Dendritic cell treated with granulocyte-macrophage colony-stimulating factor and Interleukin-4, amounts not matched to agents 40 ng/mL and 50 ng/mL, for 4 days (primary cell): ENCODE measurements at regions not wholly inside any gene's neighbourhood (a gene's known extent, or its start where the extent isn't known, plus 50 kb on each side); places are given as distances from the start of the nearest gene placed in this dataset.

Experiments used
- H3K27ac Mint-ChIP-seq: one replicate; pipeline ENCODE4 v1.8.0; 2022; ENCODE audit warnings: mild to moderate bottlenecking, mixed read lengths
- H3K27me3 Mint-ChIP-seq: one replicate; pipeline ENCODE4 v1.8.0; 2022; ENCODE audit warnings: mild to moderate bottlenecking, mixed read lengths
- H3K36me3 Mint-ChIP-seq: one replicate; pipeline ENCODE4 v1.8.0; 2022; ENCODE audit warnings: low read depth, mixed read lengths
- H3K4me1 Mint-ChIP-seq: one replicate; pipeline ENCODE4 v1.8.0; 2022; ENCODE audit warnings: low read depth, mixed read lengths
- H3K4me3 Mint-ChIP-seq: one replicate; pipeline ENCODE4 v1.8.0; 2022; ENCODE audit warnings: mild to moderate bottlenecking, moderate library complexity, mixed read lengths
- H3K9me3 Mint-ChIP-seq: one replicate; pipeline ENCODE4 v1.8.0; 2022; ENCODE audit warnings: mixed read lengths
- intact Hi-C: fragments of 100-400 bp; cut with micrococcal nuclease; formaldehyde crosslinking; loops from one replicate; pipeline ENCODE4 v1.15.0; 2022

DNA sequence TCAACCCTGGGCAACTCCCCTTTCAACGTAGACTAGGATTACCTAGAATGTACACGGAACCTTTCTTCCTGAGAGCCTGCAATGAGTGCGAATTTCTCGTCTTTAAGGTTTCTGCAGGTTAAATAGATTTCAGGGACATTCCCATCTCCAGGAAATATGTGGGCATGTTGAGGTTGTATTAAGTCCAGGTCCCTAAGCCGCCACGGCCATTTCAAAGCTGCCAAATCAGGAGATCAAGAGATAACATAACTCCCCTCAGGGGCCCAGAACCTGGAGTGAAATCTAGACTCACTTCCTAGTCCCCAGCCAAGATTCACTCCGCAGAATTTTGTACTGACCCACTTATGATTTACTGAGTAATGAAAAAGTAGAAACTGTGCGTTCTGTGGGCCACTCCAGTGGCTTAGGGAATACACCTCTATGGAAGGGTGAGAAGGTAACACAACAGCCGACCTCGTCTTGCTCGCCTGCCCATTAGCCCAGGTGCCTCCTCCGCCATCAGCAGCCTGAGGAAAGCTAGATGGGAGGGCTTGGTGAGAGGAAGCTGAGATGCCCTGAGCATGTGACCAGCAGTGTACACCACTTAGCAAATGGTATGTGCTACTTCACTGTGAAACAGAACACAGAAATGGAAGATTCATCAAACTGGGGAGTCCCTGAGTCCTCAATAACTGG is 98.5 kb upstream of the SOX1 start:
- no peak overlapping the region for H3K27ac Mint-ChIP-seq
- no peak overlapping the region for H3K4me3 Mint-ChIP-seq
- intact Hi-C loops: no loop called here
- peaks cover 6% of the 10 kb centered on the region for H3K27me3 Mint-ChIP-seq
- no peaks in the 10 kb centered on the region for H3K9me3 Mint-ChIP-seq
- no peaks in the 10 kb centered on the region for H3K36me3 Mint-ChIP-seq
- H3K4me1 Mint-ChIP-seq: no peaks in the 10 kb centered on the region

GRCh38 chr13:111969551-111970135 is 97.3 kb upstream of the SOX1 start:
- Mint-ChIP-seq H3K9me3 (peaks cover 9% of the 10 kb centered on the region), H3K27me3 (peaks cover 6% of the 10 kb centered on the region), H3K4me3 (no peak overlapping the region), H3K4me1 (no peaks in the 10 kb centered on the region), H3K36me3 (no peaks in the 10 kb centered on the region), H3K27ac (no peak overlapping the region)
- intact Hi-C loops: no loop called here

DNA sequence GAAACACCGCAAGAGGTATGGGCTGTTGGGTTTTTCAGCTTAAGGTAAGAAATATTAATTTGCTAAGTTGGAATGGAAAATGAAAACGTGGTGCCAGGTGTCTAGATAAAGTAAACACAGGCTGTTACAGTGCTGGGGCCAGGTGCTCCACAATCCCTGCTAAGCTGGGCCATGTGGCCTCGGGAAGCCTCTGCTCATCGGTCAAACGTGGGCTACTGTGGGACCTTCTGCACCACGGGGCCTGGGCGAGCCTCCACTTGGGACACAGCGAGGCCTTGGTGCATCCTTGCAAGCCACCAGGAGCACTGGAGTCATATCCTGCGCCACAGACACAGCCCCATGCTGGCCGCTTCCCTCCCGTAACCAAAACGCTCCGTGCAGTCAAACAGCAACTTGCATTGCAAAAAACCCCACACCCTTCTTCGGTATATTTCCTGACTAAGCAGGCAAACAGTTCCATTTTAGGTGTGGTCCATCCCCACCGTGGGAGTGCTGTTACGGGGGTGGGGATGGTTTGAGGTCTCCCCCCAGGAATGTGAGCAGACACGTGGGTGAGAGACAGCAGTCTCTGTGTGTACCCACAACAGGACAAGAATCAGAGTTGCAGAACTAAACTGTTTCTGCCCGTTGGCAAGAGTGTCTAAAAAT is 96.3 kb upstream of the SOX1 start:
- Mint-ChIP-seq H3K4me3 (no peak overlapping the region), H3K27me3 (peaks cover 6% of the 10 kb centered on the region), H3K9me3 (peaks cover 19% of the 10 kb centered on the region), H3K4me1 (no peaks in the 10 kb centered on the region), H3K27ac (no peak overlapping the region), H3K36me3 (no peaks in the 10 kb centered on the region)
- intact Hi-C loops: no loop called here

- intact Hi-C loops: no loop called here
- Mint-ChIP-seq H3K9me3 (peaks cover 23% of the 10 kb centered on the region), H3K27ac (no peak overlapping the region), H3K36me3 (no peaks in the 10 kb centered on the region), H3K4me1 (no peaks in the 10 kb centered on the region), H3K4me3 (no peak overlapping the region), H3K27me3 (peaks cover 6% of the 10 kb centered on the region)
Observed at GRCh38 chr13:111971891-111972780, 94.8 kb upstream of the SOX1 start.

DNA sequence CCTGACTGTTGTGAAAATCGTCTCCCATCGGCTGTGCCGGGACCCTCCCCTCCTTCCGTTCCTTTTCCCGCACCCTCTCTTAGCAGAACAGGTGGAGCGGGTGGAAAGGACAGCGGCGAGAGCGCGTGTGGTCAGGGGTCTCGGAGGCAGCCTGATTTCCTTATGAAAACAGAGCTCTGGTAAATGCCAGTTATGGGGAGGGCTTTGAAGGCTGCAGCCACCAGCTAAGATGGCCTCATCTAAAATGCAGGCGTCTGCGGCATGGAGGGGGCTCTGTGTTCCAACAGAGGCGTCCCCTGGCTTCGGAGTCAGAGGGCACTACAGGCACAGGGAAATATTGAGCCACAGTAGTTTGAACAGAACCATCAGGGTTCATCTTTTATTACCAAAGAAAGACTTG is 93.8 kb upstream of the SOX1 start:
- Mint-ChIP-seq H3K4me3 (no peak overlapping the region), H3K27ac (no peak overlapping the region), H3K27me3 (peaks cover 6% of the 10 kb centered on the region), H3K4me1 (no peaks in the 10 kb centered on the region), H3K9me3 (peaks cover 23% of the 10 kb centered on the region), H3K36me3 (no peaks in the 10 kb centered on the region)
- intact Hi-C loops: no loop called here

DNA sequence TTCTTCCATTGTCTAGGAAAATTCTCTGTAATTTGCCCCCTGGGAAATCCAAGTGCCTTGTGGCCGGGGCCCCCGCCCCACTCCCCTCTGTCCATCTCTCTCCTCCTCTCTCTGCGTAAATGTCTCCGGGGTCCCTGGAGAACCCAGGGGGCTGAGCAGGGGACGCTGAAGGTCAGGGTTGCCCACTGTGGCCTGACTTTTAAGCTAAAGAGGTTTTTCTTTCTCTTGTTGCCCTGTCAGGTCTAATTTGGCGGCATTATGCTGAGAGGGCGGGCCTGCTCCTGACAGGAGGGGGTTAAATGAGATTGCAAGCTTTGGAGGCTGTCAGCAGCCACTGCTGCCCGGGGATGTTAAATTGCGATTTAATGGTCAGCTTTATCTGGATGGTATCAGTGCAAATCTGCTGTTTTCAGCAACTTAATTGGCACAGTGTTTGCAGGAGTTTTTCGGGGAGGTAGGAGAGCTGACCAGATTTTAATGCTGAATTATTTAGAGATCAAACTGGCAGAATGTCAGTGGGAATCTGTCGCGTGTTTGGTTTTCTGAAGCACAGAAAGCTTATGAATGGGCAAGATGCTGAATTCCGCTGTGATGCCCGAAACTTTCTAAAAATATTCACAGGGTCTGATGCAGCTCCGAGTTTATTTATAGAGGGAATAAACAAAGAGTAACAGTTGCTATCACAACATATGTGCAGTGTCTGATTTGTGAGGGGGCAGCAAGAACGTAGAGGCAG is 93.2 kb upstream of the SOX1 start:
- intact Hi-C loops: no loop called here
- no peak overlapping the region for H3K4me3 Mint-ChIP-seq
- no peak overlapping the region for H3K27ac Mint-ChIP-seq

DNA sequence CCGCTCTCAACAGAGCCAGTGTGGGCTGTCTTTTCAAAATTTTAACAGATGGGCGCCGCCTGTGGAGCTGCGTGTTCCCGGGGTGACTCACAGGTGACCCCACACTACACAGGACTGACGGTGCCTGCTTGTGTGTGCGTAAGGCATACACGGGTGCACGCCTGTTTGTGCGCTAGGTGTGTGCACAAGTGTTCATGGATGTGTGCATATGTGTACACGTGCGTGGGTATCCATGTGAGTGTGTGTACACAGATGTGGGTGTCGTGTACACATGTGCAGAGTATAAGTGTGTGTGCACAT is 92.7 kb upstream of the SOX1 start:
- Mint-ChIP-seq H3K27me3 (peaks cover 6% of the 10 kb centered on the region), H3K36me3 (no peaks in the 10 kb centered on the region), H3K4me3 (no peak overlapping the region), H3K4me1 (no peaks in the 10 kb centered on the region), H3K27ac (no peak overlapping the region), H3K9me3 (peaks cover 23% of the 10 kb centered on the region)
- intact Hi-C loops: no loop called here

More for the DNA sequence above, 93.2 kb upstream of the SOX1 start:
- Mint-ChIP-seq H3K4me1 (no peaks in the 10 kb centered on the region), H3K27me3 (peaks cover 6% of the 10 kb centered on the region), H3K36me3 (no peaks in the 10 kb centered on the region), H3K9me3 (peaks cover 23% of the 10 kb centered on the region)

GRCh38 chr13:111975539-111976473 is 91.1 kb upstream of the SOX1 start:
- no peaks in the 10 kb centered on the region for H3K36me3 Mint-ChIP-seq
- H3K27me3 Mint-ChIP-seq: peaks cover 6% of the 10 kb centered on the region
- H3K27ac Mint-ChIP-seq: no peak overlapping the region
- H3K4me1 Mint-ChIP-seq: no peaks in the 10 kb centered on the region
- intact Hi-C loops: no loop called here
- no peak overlapping the region for H3K4me3 Mint-ChIP-seq
- H3K9me3 Mint-ChIP-seq: peaks cover 23% of the 10 kb centered on the region

DNA sequence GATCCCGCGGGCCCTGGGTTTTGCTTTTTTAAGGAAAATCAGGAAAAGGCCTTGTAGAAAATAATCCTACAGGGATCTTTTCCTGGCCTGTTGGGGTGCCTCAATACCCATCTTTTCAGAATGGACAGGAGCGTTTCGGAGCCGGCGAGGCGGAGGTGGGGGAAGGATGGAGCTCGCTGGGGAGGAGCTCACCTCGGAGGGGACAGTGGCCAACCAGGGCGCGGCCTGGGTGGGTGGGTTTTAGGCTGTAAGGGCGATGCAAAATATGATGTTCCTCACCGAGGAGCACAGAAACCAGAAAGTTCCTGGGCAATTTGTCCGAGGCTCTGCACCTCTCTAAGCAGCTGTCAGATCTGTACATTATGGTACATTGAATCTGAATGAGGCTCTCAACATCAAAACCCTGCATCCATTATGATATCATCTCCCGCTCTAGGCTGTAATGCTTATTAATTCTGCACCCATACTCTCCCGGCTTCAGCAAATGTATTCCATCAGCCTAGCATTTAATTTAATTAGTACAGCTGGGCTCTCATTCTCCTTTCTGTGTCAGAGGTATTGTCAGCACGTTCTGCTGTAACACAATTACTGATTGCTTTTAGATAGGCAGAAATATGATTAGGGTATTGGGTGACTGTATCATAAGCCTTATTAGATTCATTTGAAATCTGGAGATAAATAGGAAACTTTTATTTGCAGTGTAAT is 90.3 kb upstream of the SOX1 start:
- intact Hi-C loops: no loop called here
- Mint-ChIP-seq H3K36me3 (no peaks in the 10 kb centered on the region), H3K4me3 (no peak overlapping the region), H3K27ac (no peak overlapping the region), H3K27me3 (peaks cover 6% of the 10 kb centered on the region), H3K9me3 (peaks cover 23% of the 10 kb centered on the region), H3K4me1 (no peaks in the 10 kb centered on the region)

DNA sequence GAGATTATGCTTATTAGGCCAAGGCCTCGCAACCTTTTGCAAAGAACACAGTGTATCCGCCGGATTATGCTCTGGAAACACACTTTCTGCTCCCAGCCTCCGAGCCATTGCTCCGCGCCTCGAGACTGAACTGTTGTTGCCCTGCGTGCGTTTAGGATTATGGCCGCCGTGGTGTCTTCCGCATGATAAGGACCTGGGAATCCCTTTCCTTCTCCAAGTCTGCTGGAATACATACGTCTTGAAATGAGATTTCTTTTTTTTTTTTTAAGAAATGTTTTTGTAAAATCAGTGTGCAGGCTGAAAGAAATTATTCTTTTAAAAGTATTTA is 89.8 kb upstream of the SOX1 start:
- H3K27me3 Mint-ChIP-seq: peaks cover 6% of the 10 kb centered on the region
- H3K4me1 Mint-ChIP-seq: no peaks in the 10 kb centered on the region
- intact Hi-C loops: no loop called here
- H3K4me3 Mint-ChIP-seq: no peak overlapping the region
- no peaks in the 10 kb centered on the region for H3K36me3 Mint-ChIP-seq
- H3K27ac Mint-ChIP-seq: no peak overlapping the region
- H3K9me3 Mint-ChIP-seq: peaks cover 23% of the 10 kb centered on the region

DNA sequence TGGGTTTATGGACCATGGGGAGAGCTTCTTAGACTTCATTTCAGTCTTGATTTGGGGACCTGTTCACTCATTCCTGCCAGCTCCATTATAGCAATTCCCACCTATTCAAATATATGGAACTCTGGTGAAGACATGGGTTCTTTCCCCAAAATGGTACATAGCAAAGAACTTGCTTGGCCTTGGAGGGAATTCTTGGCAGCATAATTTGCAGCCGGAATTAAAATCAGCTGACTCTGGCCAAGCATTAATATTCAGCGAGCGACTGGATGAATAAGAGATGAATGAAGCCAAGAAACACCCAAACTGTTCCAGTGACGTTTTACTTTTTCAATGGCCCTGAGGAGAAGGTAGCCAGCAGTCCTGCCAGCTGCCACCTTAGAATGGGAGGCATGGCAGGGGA is 88.4 kb upstream of the SOX1 start:
- Mint-ChIP-seq H3K4me3 (no peak overlapping the region), H3K9me3 (peaks cover 23% of the 10 kb centered on the region), H3K27ac (no peak overlapping the region), H3K36me3 (no peaks in the 10 kb centered on the region), H3K27me3 (no peaks in the 10 kb centered on the region), H3K4me1 (no peaks in the 10 kb centered on the region)
- intact Hi-C loops: no loop called here

- Mint-ChIP-seq H3K4me3 (no peak overlapping the region), H3K9me3 (peaks cover 7% of the 10 kb centered on the region), H3K4me1 (no peaks in the 10 kb centered on the region), H3K36me3 (no peaks in the 10 kb centered on the region), H3K27ac (no peak overlapping the region), H3K27me3 (no peaks in the 10 kb centered on the region)
- intact Hi-C loops: no loop called here
Observed at GRCh38 chr13:111980146-111980929, 86.6 kb upstream of the SOX1 start.
